Endothelial cell of umbilical vein (primary cell): ENCODE measurements at regions not wholly inside any gene's neighbourhood (a gene's known extent, or its start where the extent isn't known, plus 50 kb on each side); places are given as distances from the start of the nearest gene placed in this dataset.
"Not testable (repeated sequence)": the region's sequence is repeated elsewhere in the genome, so short reads cannot be mapped to it uniquely, and the experiment has no call there.

Source experiments
- BruUV-seq: library from RNA; stranded (reverse); fragments of 400-500 nt; replicated peaks from 2 replicates; lab custom pipeline; 2021; lab: Mats Ljungman, UMichigan
- CTCF ChIA-PET: fragments of 300-600, 350-600 bp; sonication (Branson Sonifier 250); formaldehyde crosslinking; loops from one replicate; lab custom pipeline; 2021; ENCODE audit warnings: antibody characterized with exemption, inconsistent platforms; lab: Charles Lee
- POLR2A ChIA-PET: fragments of 300-600, 350-600 bp; sonication (Branson Sonifier 250); formaldehyde crosslinking; loops from one replicate; lab custom pipeline; 2021; ENCODE audit warnings: antibody characterized with exemption, inconsistent platforms; lab: Charles Lee
- DNase-seq: peaks from one replicate; pipeline ENCODE4 v3.0.0-alpha.2; 2011; ENCODE audit warnings: low read depth, low spot score
- FAIRE-seq: peaks from 2 replicates; lab custom pipeline; 2011; peaks lifted over from hg19 to GRCh38; lab: Jason Lieb, UNC
- H2AFZ ChIP-seq: 2 replicates; pipeline ENCODE4 v1.6.0; 2012; ENCODE audit warnings: low read depth, low read length, control low read depth, inconsistent platforms
- H3K27ac ChIP-seq: 2 replicates; pipeline ENCODE4 v1.5.1; 2011; ENCODE audit warnings: low read depth, mild to moderate bottlenecking, control low read depth, low read length, moderate library complexity; ENCODE audit not compliant: insufficient read depth
- H3K27me3 ChIP-seq, 2 experiments: 2 replicates each; pipeline versions ENCODE4 v1.6.0 to v1.6.1; 2011; ENCODE audit warnings: low read length in 2 of 2, mixed read lengths in 1 of 2; ENCODE audit not compliant: control insufficient read depth in 2 of 2, insufficient read depth in 2 of 2
- H3K36me3 ChIP-seq, 2 experiments: 2 replicates in 1 of 2; 3 replicates in 1 of 2; pipeline ENCODE4 v1.5.1; 2011; ENCODE audit warnings: low read length in 2 of 2, mild to moderate bottlenecking in 1 of 2, moderate library complexity in 1 of 2; ENCODE audit not compliant: control insufficient read depth in 2 of 2, insufficient read depth in 2 of 2; ENCODE audit errors: extremely low read depth in 1 of 2
- H3K4me1 ChIP-seq: 3 replicates; pipeline ENCODE4 v1.5.1; 2011; ENCODE audit warnings: mild to moderate bottlenecking, low read length; ENCODE audit not compliant: control insufficient read depth, insufficient read depth; ENCODE audit errors: extremely low read depth
- H3K4me2 ChIP-seq: 2 replicates; pipeline ENCODE4 v1.6.1; 2011; ENCODE audit warnings: low read length, control low read depth, mixed read lengths; ENCODE audit not compliant: insufficient read depth
- H3K4me3 ChIP-seq, 3 experiments: fragments of 200-600 bp in 1 of 3; sonication (generic), shearing (Covaris generic) in 1 of 3; replicated peaks in 1 of 3; 2 replicates each; pipeline ENCODE4 v1.5.1; 2011 to 2016; ENCODE audit warnings: control low read depth in 3 of 3, low read length in 3 of 3, mild to moderate bottlenecking in 2 of 3, inconsistent platforms in 1 of 3, low read depth in 1 of 3, moderate library complexity in 1 of 3; ENCODE audit not compliant: insufficient read depth in 1 of 3
- H3K79me2 ChIP-seq: 2 replicates; pipeline ENCODE4 v1.6.0; 2012; ENCODE audit warnings: low read length, inconsistent platforms; ENCODE audit not compliant: control insufficient read depth, insufficient read depth
- H3K9ac ChIP-seq: replicated peaks from 2 replicates; pipeline ENCODE3; 2011; ENCODE audit warnings: low read length, control low read depth; ENCODE audit not compliant: insufficient read depth; ENCODE audit errors: extremely low read depth
- H3K9me1 ChIP-seq: replicated peaks from 3 replicates; pipeline ENCODE4 v1.6.0; 2011; ENCODE audit warnings: mild to moderate bottlenecking, low read length; ENCODE audit not compliant: control insufficient read depth, insufficient read depth; ENCODE audit errors: extremely low read depth
- H3K9me3 ChIP-seq: replicated peaks from 2 replicates; pipeline ENCODE4 v1.5.1; 2012; ENCODE audit warnings: low read length, inconsistent platforms; ENCODE audit not compliant: control insufficient read depth, insufficient read depth
- H4K20me1 ChIP-seq: replicated peaks from 2 replicates; pipeline ENCODE3; 2011; ENCODE audit warnings: mild to moderate bottlenecking, low read length; ENCODE audit not compliant: control insufficient read depth, insufficient read depth; ENCODE audit errors: extremely low read depth
- EZH2 ChIP-seq: IDR thresholded peaks from 2 replicates; pipeline ENCODE4 v1.6.1; 2012; ENCODE audit warnings: borderline replicate concordance, low read depth, mild to moderate bottlenecking, moderate library complexity, low read length, inconsistent platforms; ENCODE audit not compliant: severe bottlenecking
- FOS ChIP-seq: IDR thresholded peaks from 2 replicates; pipeline ENCODE4 v1.6.1; 2011; ENCODE audit warnings: mild to moderate bottlenecking, low read length, moderate library complexity, borderline replicate concordance; ENCODE audit not compliant: insufficient read depth
- GATA2 ChIP-seq: IDR thresholded peaks from 2 replicates; pipeline ENCODE4 v1.7.0; 2011; ENCODE audit warnings: low read depth, mild to moderate bottlenecking, moderate library complexity, mixed read lengths, low read length; ENCODE audit not compliant: insufficient read length, insufficient read depth
- JUN ChIP-seq: IDR thresholded peaks from 2 replicates; pipeline ENCODE4 v1.6.1; 2011; ENCODE audit warnings: borderline replicate concordance, low read depth; ENCODE audit not compliant: insufficient read length, insufficient read depth
- MYC ChIP-seq: IDR thresholded peaks from one replicate; pipeline ENCODE4 v1.6.1; 2011; ENCODE audit warnings: mild to moderate bottlenecking, low read depth, low read length
- POLR2A ChIP-seq: IDR thresholded peaks from 2 replicates; pipeline ENCODE4 v1.6.1; 2012; ENCODE audit warnings: low read depth, mild to moderate bottlenecking, control low read depth, low read length
- POLR2AphosphoS5 ChIP-seq: IDR thresholded peaks from 2 replicates; pipeline ENCODE4 v1.6.1; 2012; ENCODE audit warnings: low read depth, mild to moderate bottlenecking, control low read depth, low read length, moderate library complexity; ENCODE audit not compliant: insufficient read depth
- dilution Hi-C: fragments of 300-500 bp; cut with MboI; formaldehyde crosslinking; loops from one replicate; pipeline ENCODE4 v1.15.0; 2019; ENCODE audit warnings: low sequenced_read_pairs; ENCODE audit not compliant: extremely low pct_ligation_motif_present
- intact Hi-C: fragments of 100-400 bp; cut with micrococcal nuclease; formaldehyde crosslinking; loops from one replicate; pipeline ENCODE4 v1.10.0; 2022
- TF ChIP-seq, protein P1 (sequence below), 2 donors: IDR thresholded peaks; 1 replicate in 1 of 2; 2 replicates in 1 of 2; pipeline ENCODE4 v1.5.1; 2011; ENCODE audit warnings: low read length in 2 of 2, mild to moderate bottlenecking in 2 of 2, moderate library complexity in 2 of 2, control low read depth in 1 of 2, inconsistent platforms in 1 of 2, low read depth in 1 of 2; ENCODE audit not compliant: insufficient read depth in 1 of 2; ENCODE audit errors: extremely low read depth in 1 of 2
- TF ChIP-seq, protein P2 (sequence below): IDR thresholded peaks from 2 replicates; pipeline ENCODE4 v1.6.1; 2011; ENCODE audit not compliant: insufficient read depth, insufficient read length

- CTCF ChIA-PET, H2AFZ ChIP-seq, H3K27me3 ChIP-seq, H3K4me1 ChIP-seq, H3K9me1 ChIP-seq, H3K9ac ChIP-seq, DNase-seq, H3K9me3 ChIP-seq, H3K4me2 ChIP-seq, H4K20me1 ChIP-seq, POLR2A ChIA-PET, intact Hi-C loops, BruUV-seq, dilution Hi-C loops, H3K79me2 ChIP-seq, H3K4me3 ChIP-seq, H3K27ac ChIP-seq, FAIRE-seq, H3K36me3 ChIP-seq: not testable (repeated sequence)
Measured at GRCh38 chr2:105506860-105507259, 108.0 kb upstream of the FHL2 start.

DNA sequence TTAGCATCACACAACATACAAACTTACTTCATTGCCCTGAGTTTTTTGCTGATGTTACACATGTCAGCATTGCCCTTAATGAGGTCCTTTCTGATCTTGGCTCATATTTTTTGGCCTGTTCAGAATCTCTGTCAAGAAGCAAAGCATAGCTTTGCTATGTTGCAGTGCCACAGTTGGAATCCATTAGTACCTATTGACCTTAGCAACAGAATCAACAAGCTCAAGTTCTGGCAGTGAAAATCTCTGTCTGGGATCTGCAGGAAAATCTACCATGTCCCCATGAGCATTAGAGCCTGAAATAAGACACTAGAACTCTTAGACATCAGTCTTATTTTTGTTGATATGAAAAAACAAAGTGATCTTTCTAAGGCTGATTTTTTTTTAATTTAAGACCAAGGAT lies 105.6 kb upstream of the FHL2 start:
- no TSS peak for BruUV-seq
- Histone ChIP-seq H3K9me1 (no peaks in the 10 kb centered on the region), H3K27me3 (peaks cover 6 to 7% of the 10 kb centered on the region in 2 experiments), H3K9me3 (no peaks in the 10 kb centered on the region), H3K4me2 (no peak overlapping the region), H3K79me2 (no peaks in the 10 kb centered on the region), H4K20me1 (no peaks in the 10 kb centered on the region), H3K4me3 (no peak overlapping the region), H3K9ac (no peak overlapping the region), H3K4me1 (no peaks in the 10 kb centered on the region), H3K27ac (no peak overlapping the region), H2AFZ (no peak overlapping the region), H3K36me3 (no peaks in the 10 kb centered on the region)
- CTCF ChIA-PET: no interaction called here
- intact Hi-C loops (no loop called here), dilution Hi-C loops (no loop called here)
- DNase-seq (no peak), FAIRE-seq (no peak)
- POLR2A ChIA-PET: no interaction called here
- TF ChIP-seq MYC (no peak), FOS (no peak), EZH2 (no peak), POLR2AphosphoS5 (no peak), GATA2 (no peak), JUN (no peak), POLR2A (no peak)
- TF ChIP-seq, protein P1, sequence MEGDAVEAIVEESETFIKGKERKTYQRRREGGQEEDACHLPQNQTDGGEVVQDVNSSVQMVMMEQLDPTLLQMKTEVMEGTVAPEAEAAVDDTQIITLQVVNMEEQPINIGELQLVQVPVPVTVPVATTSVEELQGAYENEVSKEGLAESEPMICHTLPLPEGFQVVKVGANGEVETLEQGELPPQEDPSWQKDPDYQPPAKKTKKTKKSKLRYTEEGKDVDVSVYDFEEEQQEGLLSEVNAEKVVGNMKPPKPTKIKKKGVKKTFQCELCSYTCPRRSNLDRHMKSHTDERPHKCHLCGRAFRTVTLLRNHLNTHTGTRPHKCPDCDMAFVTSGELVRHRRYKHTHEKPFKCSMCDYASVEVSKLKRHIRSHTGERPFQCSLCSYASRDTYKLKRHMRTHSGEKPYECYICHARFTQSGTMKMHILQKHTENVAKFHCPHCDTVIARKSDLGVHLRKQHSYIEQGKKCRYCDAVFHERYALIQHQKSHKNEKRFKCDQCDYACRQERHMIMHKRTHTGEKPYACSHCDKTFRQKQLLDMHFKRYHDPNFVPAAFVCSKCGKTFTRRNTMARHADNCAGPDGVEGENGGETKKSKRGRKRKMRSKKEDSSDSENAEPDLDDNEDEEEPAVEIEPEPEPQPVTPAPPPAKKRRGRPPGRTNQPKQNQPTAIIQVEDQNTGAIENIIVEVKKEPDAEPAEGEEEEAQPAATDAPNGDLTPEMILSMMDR (IDR thresholded peaks at IDR 0.05; ENCODE audit: extremely low read depth in 1 of 2, insufficient read depth in 1 of 2, low read depth in 1 of 2, low read length in 2 of 2): no peak
- TF ChIP-seq, protein P2, sequence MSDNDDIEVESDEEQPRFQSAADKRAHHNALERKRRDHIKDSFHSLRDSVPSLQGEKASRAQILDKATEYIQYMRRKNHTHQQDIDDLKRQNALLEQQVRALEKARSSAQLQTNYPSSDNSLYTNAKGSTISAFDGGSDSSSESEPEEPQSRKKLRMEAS: no peak
